ENCODE measurements at regions not wholly inside any gene's neighbourhood (a gene's known extent, or its start where the extent isn't known, plus 50 kb on each side); places are given as distances from the start of the nearest gene placed in this dataset.
"Not testable (repeated sequence)": the region's sequence is repeated elsewhere in the genome, so short reads cannot be mapped to it uniquely, and the experiment has no call there.

DNA sequence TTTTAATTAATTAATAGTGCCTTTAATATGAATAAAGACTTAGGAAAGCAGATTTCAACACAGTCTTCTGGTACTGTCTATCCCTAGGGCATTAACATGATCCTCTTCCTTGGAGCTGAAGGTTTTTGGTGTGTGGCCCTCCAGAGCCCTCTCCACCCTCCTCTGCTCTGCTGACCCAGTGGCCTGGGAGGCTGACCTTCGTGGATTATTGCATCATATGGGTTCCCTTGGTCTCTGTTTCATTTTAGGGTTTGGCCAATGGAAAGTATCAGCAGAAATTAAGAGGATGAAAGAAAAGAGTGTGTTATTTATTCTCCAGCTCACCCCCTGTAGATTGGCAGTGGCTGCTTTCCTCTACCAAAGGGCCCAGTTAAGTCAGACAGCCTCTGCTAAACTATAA lies 73.8 kb upstream of the KIF2A start:
- not testable (repeated sequence) for TF ChIP-seq SUZ12, ARNT (IDR thresholded peaks at IDR 0.05)
